HG02981 (cell line): ENCODE measurements at regions not wholly inside any gene's neighbourhood (a gene's known extent, or its start where the extent isn't known, plus 50 kb on each side); places are given as distances from the start of the nearest gene placed in this dataset.
"Not testable (repeated sequence)": the region's sequence is repeated elsewhere in the genome, so short reads cannot be mapped to it uniquely, and the experiment has no call there.

Source experiments
- ATAC-seq: cut with Tn5 transposase; IDR thresholded peaks from one replicate; pipeline ENCODE4 v1.9.1; 2021; ENCODE audit warnings: mild to moderate bottlenecking, moderate library complexity; ENCODE audit not compliant: unreplicated experiment

DNA sequence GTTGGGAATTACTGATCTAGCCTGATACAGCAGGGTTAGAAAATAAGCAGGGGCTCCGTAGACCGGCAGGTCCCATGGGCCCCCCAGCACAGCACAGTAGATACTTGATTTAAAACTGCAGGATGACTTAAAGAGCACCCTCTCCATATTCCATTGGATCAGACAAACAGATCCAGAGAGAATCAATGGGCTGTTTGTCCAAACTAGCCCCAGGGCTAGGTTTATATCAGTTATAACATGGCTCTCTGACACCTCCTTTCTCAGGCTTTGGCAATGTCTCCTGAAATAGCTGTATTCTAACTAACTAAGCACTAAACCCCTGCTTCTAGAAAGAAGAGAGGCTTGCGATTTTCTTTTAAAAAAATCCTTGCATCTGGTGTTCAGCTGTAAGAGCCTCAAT, 100.4 kb upstream of the GALNT18 start:
- ATAC-seq = no peak

DNA sequence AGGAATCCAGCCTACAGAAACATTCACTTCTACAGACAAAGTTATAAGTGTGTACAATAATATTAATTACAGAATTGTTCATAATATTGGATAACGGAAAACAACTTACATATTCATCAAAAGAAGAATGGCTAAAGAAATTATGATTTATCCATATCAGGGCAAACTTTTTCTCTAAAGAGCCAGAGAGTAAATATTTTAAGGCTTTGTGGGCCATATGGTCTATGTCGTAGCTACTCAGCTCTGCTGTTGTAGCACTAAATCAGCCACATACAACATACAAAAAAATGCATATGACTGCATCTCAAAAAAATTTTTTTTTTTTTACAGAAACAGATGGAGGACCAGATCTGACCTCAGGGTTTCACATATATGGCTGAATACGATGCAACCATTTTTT, 96.7 kb upstream of the GALNT18 start:
- ATAC-seq = no peak

DNA sequence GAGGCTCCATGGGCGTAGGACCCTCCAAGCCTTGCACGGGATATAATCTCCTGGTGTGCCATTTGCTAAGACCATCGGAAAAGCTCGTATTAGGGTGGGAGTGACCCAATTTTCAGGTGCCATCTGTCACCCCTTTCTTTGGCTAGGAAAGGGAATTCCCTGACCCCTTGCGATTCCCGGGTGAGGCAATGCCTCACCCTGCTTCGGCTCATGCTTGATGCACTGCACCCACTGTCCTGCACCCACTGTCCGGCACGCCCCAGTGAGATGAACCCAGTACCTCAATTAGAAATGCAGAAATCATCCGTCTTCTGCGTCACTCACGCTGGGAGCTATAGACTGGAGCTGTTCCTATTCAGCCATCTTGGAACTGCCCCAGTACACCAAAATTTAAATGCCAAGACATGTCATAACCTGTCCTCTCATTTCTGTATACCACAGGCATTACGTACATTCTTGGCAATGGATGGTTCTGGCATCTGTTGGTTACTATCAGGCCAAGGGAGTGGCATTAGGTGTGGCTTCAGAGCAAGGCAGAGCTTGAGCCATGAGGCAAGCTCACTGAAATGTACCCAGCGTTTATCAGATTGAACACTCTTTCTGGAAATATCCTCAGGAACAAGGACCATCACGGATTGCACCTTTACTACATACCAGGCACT, 95.4 kb upstream of the GALNT18 start:
- ATAC-seq = no peak

DNA sequence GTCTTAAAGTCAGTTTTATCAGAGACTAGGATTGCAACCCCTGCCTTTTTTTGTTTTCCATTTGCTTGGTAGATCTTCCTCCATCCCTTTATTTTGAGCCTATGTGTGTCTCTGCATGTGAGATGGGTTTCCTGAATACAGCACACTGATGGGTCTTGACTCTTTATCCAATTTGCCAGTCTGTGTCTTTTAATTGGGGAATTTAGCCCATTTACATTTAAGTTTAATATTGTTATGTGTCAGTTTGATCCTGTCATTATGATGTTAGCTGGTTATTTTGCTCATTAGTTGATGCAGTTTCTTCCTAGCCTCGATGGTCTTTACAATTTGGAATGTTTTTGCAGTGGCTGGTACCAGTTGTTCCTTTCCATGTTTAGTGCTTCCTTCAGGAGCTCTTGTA, 93.3 kb upstream of the GALNT18 start:
- not testable (repeated sequence) for ATAC-seq

DNA sequence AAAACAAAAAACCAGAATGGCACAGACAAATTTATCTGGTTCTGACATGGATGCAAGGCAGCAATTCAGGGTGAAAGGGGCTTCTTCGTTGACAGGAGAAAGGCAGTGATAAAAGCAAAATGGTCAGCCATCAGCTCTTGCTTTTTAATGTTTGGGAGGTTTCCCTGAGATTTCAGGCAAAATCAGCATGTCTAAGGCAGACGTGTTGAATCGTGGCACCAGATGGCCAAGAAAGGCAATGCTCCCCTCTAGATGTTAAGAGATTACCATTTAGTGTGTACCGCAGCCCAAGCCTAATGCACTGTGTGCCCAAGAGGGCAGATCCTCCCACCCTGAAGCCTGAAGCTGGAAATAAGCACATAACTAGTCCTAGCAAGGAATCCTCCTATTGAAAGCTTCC, 88.8 kb upstream of the GALNT18 start:
- no peak for ATAC-seq

DNA sequence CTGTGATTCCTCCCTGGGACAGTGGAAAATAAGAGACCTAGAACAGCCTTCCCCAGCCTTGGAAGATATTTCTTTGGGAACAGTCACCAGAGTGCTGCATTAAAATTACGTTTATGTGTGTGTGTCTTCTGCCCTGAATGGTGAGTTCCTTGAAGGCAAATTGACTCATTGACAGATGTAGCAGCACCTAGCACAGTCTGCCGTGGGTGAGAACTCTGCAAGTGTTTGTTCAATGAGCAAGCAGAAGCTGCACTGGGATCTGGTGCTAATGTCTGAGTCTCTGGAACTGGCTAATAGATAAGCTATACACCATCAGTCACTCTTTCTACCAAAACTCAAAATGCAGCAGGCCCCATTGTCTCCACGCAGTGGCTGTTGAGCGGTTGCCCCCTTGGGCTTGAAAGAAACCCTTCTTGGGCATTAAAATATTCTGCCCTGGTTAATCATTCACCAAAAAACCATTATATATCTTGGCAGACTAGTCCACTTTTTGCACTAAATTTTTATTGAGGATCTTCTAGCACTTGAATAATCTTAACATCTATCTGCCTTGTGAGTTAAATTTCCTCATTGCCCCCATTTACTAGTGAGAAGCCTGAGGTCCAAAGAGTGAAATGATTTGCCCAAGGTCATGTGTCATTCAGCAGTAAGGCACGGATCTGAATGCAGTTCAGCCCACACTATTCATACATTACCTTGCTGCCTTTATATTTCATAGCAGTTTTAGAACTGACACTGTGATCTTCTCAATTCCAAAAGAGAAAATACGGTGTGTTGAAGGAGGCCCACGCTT, 87.8 kb upstream of the GALNT18 start:
- no peak for ATAC-seq

DNA sequence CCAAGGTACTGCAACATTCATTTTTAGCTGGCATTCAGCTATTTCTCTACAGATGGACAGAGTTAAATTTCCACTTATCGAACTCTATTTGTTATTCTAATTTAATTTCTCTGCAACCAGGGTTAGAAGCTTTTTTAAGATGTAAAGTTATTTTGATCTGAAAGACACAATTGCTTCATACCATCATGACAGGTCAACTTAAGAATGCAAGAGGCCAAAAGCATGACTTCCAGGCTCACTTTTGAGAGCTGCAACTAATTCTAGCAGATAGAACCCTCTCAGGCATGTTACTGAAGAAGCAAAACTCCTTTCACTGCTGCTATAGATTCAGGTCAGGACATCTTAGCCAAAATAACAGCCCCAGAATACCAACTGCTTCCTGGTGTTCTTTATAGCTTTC, 86.5 kb upstream of the GALNT18 start:
- ATAC-seq = no peak

DNA sequence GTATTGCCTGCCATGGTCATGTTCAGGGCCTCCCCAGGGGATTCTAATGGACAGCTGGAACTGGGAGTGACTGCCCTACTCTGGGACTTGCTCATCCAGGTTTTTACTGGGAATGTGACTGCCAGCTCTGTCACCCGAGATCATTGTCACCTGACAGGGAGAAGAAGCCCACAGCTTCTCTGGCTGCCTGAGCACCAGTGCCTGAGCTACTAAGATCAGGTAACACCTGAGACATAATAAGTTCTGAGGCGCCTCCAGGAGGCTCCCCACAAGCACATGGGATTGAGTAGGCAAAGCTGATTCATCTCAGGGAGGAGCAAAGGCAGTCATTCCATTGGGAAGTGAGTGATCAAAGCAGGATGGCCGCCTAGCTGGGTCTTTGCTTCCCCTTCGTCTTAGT, 84.2 kb upstream of the GALNT18 start:
- ATAC-seq = no peak

DNA sequence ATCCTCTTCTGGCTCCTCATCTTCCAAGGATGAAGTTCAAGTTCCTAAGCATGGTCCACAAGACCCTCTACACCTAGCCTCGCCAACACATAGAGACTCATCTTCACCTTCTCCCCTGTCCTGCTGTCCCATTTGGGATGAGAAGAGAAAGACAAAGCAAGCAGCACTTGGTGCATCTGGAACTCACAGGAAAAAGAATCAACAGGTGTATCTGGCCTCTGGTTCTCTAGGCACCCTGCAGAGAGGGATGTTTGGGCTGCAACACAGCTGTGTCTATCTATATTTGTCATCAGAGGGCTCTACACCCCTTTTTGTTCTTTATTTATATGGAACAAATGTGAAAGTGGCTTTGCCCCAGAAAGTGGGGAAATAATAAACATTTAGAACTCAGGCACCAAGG, 82.1 kb upstream of the GALNT18 start:
- ATAC-seq = no peak

DNA sequence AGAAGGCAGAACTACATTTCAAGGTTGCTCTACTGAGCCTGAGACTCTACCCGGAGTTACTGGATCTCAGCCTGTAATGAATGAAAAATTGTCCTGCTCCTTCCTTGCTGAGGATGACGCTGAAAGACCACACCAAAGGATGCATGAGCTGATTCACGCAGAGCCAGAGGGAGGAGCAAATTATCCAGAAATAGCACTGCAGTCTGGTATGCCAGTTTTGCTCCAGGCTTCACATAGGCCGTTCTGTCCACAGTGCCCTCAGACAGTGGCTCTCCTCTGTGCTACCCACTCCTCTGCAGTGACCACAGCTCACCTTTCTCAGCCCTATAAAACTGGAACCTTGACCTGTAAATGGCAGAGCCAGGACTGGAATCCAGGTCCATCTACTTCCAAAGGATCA, 79.3 kb upstream of the GALNT18 start:
- ATAC-seq = no peak

DNA sequence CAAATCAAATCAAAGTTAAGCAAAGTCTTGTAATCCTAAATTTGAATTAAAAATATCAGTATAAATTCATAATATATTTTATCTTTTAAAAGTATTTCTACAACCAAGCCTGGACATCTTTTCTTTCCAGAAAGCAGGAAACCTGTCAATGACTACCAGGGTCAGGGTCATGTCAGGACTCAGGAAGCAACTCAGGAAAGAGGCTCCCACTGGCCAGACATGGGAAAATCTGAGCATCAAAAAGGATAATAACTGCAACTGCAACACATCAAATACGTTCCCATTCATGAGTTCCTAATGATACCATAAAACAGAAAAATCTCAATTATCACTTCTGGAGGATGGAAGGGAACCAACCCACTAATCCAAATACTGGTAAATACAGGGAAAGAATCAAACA, 76.0 kb upstream of the GALNT18 start:
- no peak for ATAC-seq

DNA sequence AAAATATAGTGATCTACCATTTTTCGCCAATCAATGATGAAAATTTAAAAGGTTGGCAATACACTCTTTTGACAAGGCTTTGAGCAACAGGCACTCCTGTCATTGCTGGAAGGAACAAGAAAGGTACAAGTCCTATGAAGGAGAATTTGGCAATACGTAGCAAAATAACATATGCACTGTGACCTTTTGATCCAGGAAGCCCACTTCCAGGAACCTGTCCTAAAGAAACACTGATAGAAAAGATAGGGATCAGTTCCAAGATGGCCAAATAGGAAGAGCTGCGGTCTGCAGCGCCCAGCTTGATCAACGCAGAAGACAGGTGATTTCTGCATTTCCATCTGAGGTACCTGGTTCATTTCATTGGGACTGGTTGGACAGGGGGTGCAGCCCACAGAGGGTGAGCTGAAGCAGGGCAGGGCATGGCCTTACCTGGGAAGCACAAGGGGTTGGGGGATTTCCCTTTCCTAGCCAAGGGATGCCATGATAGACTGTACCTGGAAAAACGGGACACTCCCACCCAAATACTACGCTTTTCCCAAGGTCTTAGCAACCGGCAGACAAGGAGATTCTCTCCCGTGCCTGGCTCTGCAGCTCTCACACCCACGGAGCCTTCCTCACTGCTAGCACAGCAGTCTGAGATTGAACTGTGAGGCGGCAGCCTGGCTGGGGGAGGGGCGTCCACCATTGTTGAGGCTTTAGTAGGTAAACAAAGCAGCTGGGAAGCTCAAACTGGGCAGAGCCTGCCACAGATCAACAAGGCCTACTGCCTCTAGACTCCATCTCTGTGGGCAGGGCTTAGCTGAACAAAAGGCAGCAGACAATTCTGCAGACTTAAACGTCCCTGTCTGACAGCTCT, 69.7 kb upstream of the GALNT18 start:
- no peak for ATAC-seq

DNA sequence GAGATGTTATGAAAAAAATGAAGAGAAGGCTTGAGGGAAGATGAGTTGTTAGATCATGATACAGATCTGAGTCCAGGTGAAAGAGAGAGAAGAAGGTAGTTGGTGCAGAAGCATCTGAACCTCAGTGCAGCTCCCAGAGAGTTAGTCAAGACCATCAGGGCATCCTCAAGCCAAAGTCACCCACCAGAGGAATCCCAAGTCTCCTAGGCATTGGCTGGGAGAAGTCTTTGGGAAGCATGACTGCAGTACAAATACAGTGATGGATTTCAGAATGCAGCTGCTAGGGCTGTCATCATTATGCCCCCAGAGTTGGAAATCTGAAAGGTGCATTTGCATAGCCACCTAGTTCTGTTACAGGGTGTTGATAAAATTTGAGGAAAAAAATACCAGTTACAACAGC, 59.7 kb upstream of the GALNT18 start:
- ATAC-seq = no peak

DNA sequence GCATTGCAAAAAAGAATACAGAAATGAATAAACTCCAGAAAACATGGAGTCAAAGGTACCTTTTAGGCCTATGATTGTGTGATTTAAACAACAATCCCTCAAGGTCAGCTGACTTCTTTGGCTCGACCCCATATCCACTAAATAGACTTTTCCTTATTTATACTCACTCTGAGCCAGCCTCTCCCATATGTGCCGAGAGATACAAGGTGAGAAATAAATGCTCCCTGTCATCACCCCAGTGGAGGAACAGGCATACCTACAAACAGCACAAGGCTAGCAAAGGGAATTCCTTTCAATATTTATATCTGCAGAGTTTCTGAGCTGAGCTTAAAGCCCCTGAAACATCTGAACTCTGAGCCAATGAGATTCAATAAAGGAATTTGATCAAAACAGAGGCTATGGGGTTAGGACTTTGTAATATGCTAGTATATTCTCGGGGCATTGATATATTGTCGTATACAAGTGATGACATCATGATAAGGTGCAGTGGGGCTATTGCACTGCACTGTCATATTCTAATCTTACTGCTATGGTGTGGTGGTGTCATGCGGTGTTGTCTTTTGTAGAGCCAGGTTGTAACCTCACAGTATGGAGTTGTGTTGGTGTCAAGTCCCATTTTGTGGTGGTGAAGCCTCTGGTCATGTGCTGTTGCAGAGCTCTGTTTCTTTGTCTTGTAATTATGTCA, 56.0 kb upstream of the GALNT18 start:
- ATAC-seq = no peak

DNA sequence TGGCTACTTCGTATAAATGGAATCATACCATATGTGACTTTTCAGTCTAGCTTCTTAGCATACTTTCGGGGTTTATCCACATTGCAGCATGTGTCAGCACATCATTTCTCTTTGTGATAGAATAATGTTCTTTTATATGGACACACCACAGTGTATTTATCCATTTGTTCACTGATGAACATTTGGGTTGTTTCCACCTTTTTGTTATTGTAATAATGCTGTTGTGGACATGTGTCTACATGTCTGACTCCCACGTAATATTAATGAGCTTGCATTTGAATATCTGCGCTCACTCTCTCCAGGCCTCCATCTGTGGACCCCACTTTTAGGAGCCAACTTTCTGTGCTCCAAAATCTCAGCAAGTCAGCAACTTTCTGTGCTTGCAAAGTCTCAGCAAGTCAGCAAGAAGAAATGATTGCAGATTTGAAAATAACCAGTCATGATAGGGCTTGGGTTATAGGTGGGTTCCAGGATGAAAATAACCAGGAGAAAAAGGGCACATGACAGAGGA, 53.9 kb upstream of the GALNT18 start:
- ATAC-seq = no peak

DNA sequence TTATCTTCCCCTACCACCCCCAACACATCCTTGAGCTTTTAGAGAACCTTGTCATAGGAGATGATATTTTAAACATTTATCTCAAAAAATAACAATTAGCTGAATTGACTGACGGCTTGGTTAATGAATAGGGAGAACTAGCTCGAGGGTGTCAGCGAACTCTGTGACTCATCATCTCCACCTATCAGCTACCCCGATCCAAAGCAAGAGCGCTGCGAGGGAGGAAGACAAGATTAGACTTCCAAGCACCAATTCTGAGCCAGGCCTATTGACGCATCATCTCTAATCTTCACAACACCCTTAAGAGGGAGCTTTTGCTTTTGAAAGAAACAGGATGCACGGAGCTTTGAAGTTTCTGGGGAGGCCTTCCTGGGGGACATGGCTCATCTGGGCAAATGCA, 51.0 kb upstream of the GALNT18 start:
- no peak for ATAC-seq

DNA sequence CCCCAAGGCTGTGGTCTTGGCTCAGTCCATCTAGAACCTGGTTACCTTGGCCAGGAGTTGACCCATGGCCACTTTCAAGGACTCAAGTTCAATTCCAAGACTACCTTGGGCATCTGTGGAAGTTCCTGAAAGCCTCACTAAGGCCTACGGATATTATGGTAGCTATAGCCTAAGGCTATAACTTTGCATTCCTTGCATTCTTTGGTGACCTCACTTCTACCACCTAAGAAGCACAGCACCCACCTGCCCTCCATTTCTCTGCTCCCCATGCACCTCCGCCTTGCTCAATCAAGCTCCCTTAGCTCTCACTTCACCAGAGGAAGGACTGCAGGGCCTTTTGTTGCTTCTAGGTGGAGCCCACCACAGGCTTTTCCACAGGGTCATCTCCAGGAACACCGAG, 50.3 kb upstream of the GALNT18 start:
- ATAC-seq = no peak
